OCI-LY1 (cell line): ENCODE measurements at regions not wholly inside any gene's neighbourhood (a gene's known extent, or its start where the extent isn't known, plus 50 kb on each side); places are given as distances from the start of the nearest gene placed in this dataset.

Source experiments
- CTCF ChIP-seq: fragments of 200-600 bp; sonication (generic), shearing (Covaris generic); IDR thresholded peaks from 2 replicates; pipeline ENCODE4 v1.5.1; 2017; ENCODE audit warnings: mild to moderate bottlenecking, antibody characterized with exemption, low read length, moderate library complexity, mixed read lengths
- EZH2 ChIP-seq: fragments of 200-600 bp; sonication (generic), shearing (Covaris generic); IDR thresholded peaks from 2 replicates; pipeline ENCODE4 v1.8.0; 2017; ENCODE audit warnings: borderline replicate concordance, mixed run types, mild to moderate bottlenecking, antibody characterized with exemption, low read length, moderate library complexity, mixed read lengths

GRCh38 chr16:66162821-66163220 lies 203.7 kb upstream of the CDH5 start:
- TF ChIP-seq CTCF (no peak), EZH2 (no peak)
